HCT116 (cell line): ENCODE measurements at regions not wholly inside any gene's neighbourhood (a gene's known extent, or its start where the extent isn't known, plus 50 kb on each side); places are given as distances from the start of the nearest gene placed in this dataset.

Experiments
- ATAC-seq: fragments of 200-7000 bp; cut with Tn5 transposase; 2 replicates; pipeline ENCODE4 v1.9.1; 2020; ENCODE audit warnings: mild to moderate bottlenecking, moderate library complexity
- BruUV-seq: library from RNA; stranded (reverse); fragments of 400-500 nt; replicated peaks from 2 replicates; lab custom pipeline; 2021; lab: Mats Ljungman, UMichigan
- CTCF ChIA-PET: fragments of 300-600 bp; sonication (Branson Sonifier 250); formaldehyde crosslinking; loops from one replicate; lab custom pipeline; 2021; ENCODE audit warnings: antibody characterized with exemption; lab: Charles Lee
- POLR2A ChIA-PET: fragments of 300-600, 350-600 bp; sonication (Branson Sonifier 250); formaldehyde crosslinking; loops from one replicate; lab custom pipeline; 2021; ENCODE audit warnings: antibody characterized with exemption; lab: Charles Lee
- RAD21 ChIA-PET, 2 experiments: fragments of 300-600 bp; sonication (Branson Sonifier 250); formaldehyde crosslinking; loops; one replicate each; lab custom pipeline; 2023; ENCODE audit warnings: low total read pairs in 2 of 2; ENCODE audit not compliant: uncharacterized antibody in 2 of 2, unreplicated experiment in 2 of 2, low non-redundant PET in 1 of 2; lab: Charles Lee
- DNase-seq: peaks from one replicate; pipeline ENCODE4 v3.0.0-alpha.2; 2010; ENCODE audit warnings: low read depth, low spot score
- H2AFZ ChIP-seq: fragments of 200-600 bp; shearing (Covaris generic), sonication (generic); 2 replicates; pipeline ENCODE4 v1.6.1; 2017; ENCODE audit warnings: low read depth, mixed run types, mixed read lengths, antibody characterized with exemption, low read length; ENCODE audit not compliant: poor library complexity, severe bottlenecking
- H3K27ac ChIP-seq: 2 replicates; pipeline ENCODE4 v1.5.1; 2012; ENCODE audit warnings: low read depth, low read length
- H3K27me3 ChIP-seq: fragments of 200-600 bp; sonication (generic); 2 replicates; pipeline ENCODE4 v1.6.1; 2016; ENCODE audit warnings: mixed run types, low read length, mixed read lengths; ENCODE audit not compliant: insufficient read depth
- H3K36me3 ChIP-seq, 2 experiments: fragments of 200-500 bp in 1 of 2; fragments of 200-600 bp in 1 of 2; sonication (Bioruptor generic) in 1 of 2; sonication (generic) in 1 of 2; 2 replicates each; pipeline versions ENCODE4 v1.5.1 to v1.6.1; 2014 to 2016; ENCODE audit warnings: low read length in 2 of 2, inconsistent platforms in 1 of 2, mixed read lengths in 1 of 2, mixed run types in 1 of 2; ENCODE audit not compliant: insufficient read depth in 2 of 2, control insufficient read depth in 1 of 2
- H3K4me1 ChIP-seq, 2 experiments: fragments of 200-600 bp in 1 of 2; sonication (generic) in 1 of 2; 2 replicates each; pipeline versions ENCODE4 v1.5.1 to v1.6.1; 2012 to 2017; ENCODE audit warnings: low read length in 2 of 2, inconsistent platforms in 1 of 2, mild to moderate bottlenecking in 1 of 2, mixed read lengths in 1 of 2, mixed run types in 1 of 2, moderate library complexity in 1 of 2; ENCODE audit not compliant: insufficient read depth in 2 of 2, control insufficient read depth in 1 of 2
- H3K4me2 ChIP-seq: fragments of 200-600 bp; sonication (generic); 2 replicates; pipeline ENCODE4 v1.6.1; 2017; ENCODE audit warnings: mixed run types, low read length, mixed read lengths
- H3K4me3 ChIP-seq, 2 experiments: fragments of 200-600 bp in 1 of 2; sonication (generic) in 1 of 2; replicated peaks in 1 of 2; 2 replicates each; pipeline ENCODE4 v1.5.1; 2011 to 2016; ENCODE audit warnings: low read length in 2 of 2, control low read depth in 1 of 2, low read depth in 1 of 2, mild to moderate bottlenecking in 1 of 2, mixed read lengths in 1 of 2, mixed run types in 1 of 2
- H3K79me2 ChIP-seq: fragments of 200-600 bp; sonication (generic); 2 replicates; pipeline ENCODE4 v1.6.1; 2017; ENCODE audit warnings: mild to moderate bottlenecking, mixed run types, low read length, moderate library complexity, mixed read lengths; ENCODE audit not compliant: insufficient read depth
- H3K9ac ChIP-seq: fragments of 200-600 bp; sonication (generic); 2 replicates; pipeline ENCODE4 v1.6.1; 2016; ENCODE audit warnings: low read length, mixed read lengths
- H3K9me2 ChIP-seq: fragments of 200-600 bp; sonication (generic), shearing (Covaris generic); 2 replicates; pipeline ENCODE4 v1.6.1; 2017; ENCODE audit warnings: mixed run types, mild to moderate bottlenecking, moderate library complexity; ENCODE audit not compliant: insufficient read depth
- H3K9me3 ChIP-seq, 2 experiments: fragments of 200-500 bp in 1 of 2; fragments of 200-600 bp in 1 of 2; sonication (Bioruptor generic) in 1 of 2; sonication (generic) in 1 of 2; 2 replicates each; pipeline ENCODE4 v1.6.1; 2014 to 2017; ENCODE audit warnings: low read length in 2 of 2, mixed read lengths in 2 of 2, inconsistent platforms in 1 of 2, low read depth in 1 of 2, mild to moderate bottlenecking in 1 of 2, mixed run types in 1 of 2, moderate library complexity in 1 of 2; ENCODE audit not compliant: control insufficient read depth in 1 of 2, insufficient read depth in 1 of 2
- H4K20me1 ChIP-seq: fragments of 200-600 bp; sonication (generic), shearing (Covaris generic); 2 replicates; pipeline ENCODE4 v1.6.1; 2017; ENCODE audit warnings: mixed run types, mild to moderate bottlenecking, moderate library complexity; ENCODE audit not compliant: insufficient read depth
- CEBPB ChIP-seq: IDR thresholded peaks from 2 replicates; pipeline ENCODE4 v1.6.1; 2012; ENCODE audit warnings: low read depth
- EGR1 ChIP-seq: IDR thresholded peaks from 2 replicates; pipeline ENCODE4 v1.6.1; 2012; ENCODE audit warnings: low read depth
- ELF1 ChIP-seq: IDR thresholded peaks from 2 replicates; pipeline ENCODE4 v1.6.1; 2012; ENCODE audit warnings: low read depth, borderline replicate concordance
- EZH2 ChIP-seq: fragments of 200-600 bp; sonication (generic); IDR thresholded peaks from 2 replicates; pipeline ENCODE4 v1.6.1; 2017; ENCODE audit warnings: antibody characterized with exemption, mixed run types
- FOSL1 ChIP-seq: IDR thresholded peaks from 2 replicates; pipeline ENCODE4 v1.6.1; 2012; ENCODE audit warnings: low read depth
- RAD21 ChIP-seq: IDR thresholded peaks from 2 replicates; pipeline ENCODE4 v1.6.1; 2012; ENCODE audit warnings: low read depth, mild to moderate bottlenecking
- SRF ChIP-seq: IDR thresholded peaks from 2 replicates; pipeline ENCODE4 v1.6.1; 2012; ENCODE audit warnings: low read depth
- TCF7L2 ChIP-seq: IDR thresholded peaks from 2 replicates; pipeline ENCODE4 v1.7.0; 2011; ENCODE audit warnings: borderline replicate concordance, inconsistent platforms; ENCODE audit not compliant: insufficient read depth, insufficient read length; ENCODE audit errors: extremely low read depth
- ZBTB33 ChIP-seq: IDR thresholded peaks from 2 replicates; pipeline ENCODE4 v1.6.1; 2011; ENCODE audit warnings: mild to moderate bottlenecking, low read length, moderate library complexity; ENCODE audit not compliant: insufficient replicate concordance; ENCODE audit errors: extremely low read depth
- ZFX ChIP-seq: fragments of 450-650 bp; IDR thresholded peaks from 2 replicates; pipeline ENCODE4 v1.6.1; 2017
- intact Hi-C: fragments of 100-400 bp; cut with micrococcal nuclease; formaldehyde crosslinking; loops from 2 replicates; pipeline ENCODE4 v1.10.0; 2022
- TF ChIP-seq, protein P1 (sequence below), 3 experiments: fragments of 200-600 bp in 1 of 3; sonication (generic) in 1 of 3; IDR thresholded peaks in 2 of 3; conservative IDR thresholded peaks in 1 of 3; 2 replicates each; pipeline ENCODE4 v1.5.1; 2012 to 2017; ENCODE audit warnings: low read depth in 2 of 3, low read length in 2 of 3, antibody characterized with exemption in 1 of 3, borderline replicate concordance in 1 of 3, control low read depth in 1 of 3, mild to moderate bottlenecking in 1 of 3, mixed read lengths in 1 of 3, mixed run types in 1 of 3, moderate library complexity in 1 of 3; ENCODE audit not compliant: insufficient read depth in 1 of 3

DNA sequence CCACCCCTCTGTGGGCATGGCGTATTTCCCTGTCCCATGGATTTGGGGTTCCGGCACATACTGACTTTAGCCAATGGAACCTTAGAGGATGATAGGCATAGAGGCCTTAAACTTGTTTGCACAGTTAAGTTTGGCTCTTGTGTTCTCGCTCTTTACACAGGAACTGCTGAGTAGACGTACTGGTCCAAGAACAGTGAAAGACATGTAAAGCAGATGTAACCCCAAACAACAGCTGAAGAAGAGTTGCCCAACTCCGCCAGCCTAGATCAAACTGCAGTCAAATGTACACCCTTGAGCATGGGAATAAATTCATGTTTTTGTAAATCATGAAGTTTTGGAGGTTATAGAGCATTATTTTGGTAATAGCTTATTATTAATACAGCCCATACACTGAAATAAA is 260.0 kb upstream of the NREP start:
- no peaks in the 10 kb centered on the region for H3K79me2 ChIP-seq
- no peak for ATAC-seq
- TF ChIP-seq CEBPB (no peak), RAD21 (no peak), ELF1 (no peak), FOSL1 (no peak), ZFX (no peak), EGR1 (no peak), EZH2 (no peak), SRF (no peak), ZBTB33 (no peak), TCF7L2 (no peak)
- TF ChIP-seq, protein P1, sequence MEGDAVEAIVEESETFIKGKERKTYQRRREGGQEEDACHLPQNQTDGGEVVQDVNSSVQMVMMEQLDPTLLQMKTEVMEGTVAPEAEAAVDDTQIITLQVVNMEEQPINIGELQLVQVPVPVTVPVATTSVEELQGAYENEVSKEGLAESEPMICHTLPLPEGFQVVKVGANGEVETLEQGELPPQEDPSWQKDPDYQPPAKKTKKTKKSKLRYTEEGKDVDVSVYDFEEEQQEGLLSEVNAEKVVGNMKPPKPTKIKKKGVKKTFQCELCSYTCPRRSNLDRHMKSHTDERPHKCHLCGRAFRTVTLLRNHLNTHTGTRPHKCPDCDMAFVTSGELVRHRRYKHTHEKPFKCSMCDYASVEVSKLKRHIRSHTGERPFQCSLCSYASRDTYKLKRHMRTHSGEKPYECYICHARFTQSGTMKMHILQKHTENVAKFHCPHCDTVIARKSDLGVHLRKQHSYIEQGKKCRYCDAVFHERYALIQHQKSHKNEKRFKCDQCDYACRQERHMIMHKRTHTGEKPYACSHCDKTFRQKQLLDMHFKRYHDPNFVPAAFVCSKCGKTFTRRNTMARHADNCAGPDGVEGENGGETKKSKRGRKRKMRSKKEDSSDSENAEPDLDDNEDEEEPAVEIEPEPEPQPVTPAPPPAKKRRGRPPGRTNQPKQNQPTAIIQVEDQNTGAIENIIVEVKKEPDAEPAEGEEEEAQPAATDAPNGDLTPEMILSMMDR (IDR thresholded peaks at IDR 0.05 in 2 of 3, conservative IDR thresholded peaks at IDR 0.05 in 1 of 3; ENCODE audit: borderline replicate concordance in 1 of 3, insufficient read depth in 1 of 3, low read depth in 2 of 3, low read length in 2 of 3) = no peak
- intact Hi-C loops = loop anchor here (5.0 kb wide), 1 partner anchor 35 kb away; no protein-coding TSS in a partner anchor
- no peaks in the 10 kb centered on the region for H3K36me3 ChIP-seq
- no TSS peak for BruUV-seq
- no peaks in the 10 kb centered on the region for H3K27me3 ChIP-seq
- no peaks in the 10 kb centered on the region for H3K4me1 ChIP-seq
- H4K20me1 ChIP-seq = no peaks in the 10 kb centered on the region
- POLR2A ChIA-PET = no interaction called here
- no peaks in the 10 kb centered on the region for H3K9me3 ChIP-seq
- CTCF ChIA-PET = no interaction called here
- no peak overlapping the region for H2AFZ ChIP-seq
- RAD21 ChIA-PET = no interaction called here
- DNase-seq = no peak
- H3K4me2 ChIP-seq = no peak overlapping the region
- H3K4me3 ChIP-seq = no peak overlapping the region
- H3K9me2 ChIP-seq = no peaks in the 10 kb centered on the region
- H3K27ac ChIP-seq = no peak overlapping the region
- H3K9ac ChIP-seq = no peak overlapping the region
